C4-2B (cell line): ENCODE measurements at regions not wholly inside any gene's neighbourhood (a gene's known extent, or its start where the extent isn't known, plus 50 kb on each side); places are given as distances from the start of the nearest gene placed in this dataset.
"Not testable (repeated sequence)": the region's sequence is repeated elsewhere in the genome, so short reads cannot be mapped to it uniquely, and the experiment has no call there.

Source experiments
- CTCF ChIP-seq: fragments of 450-650 bp; conservative IDR thresholded peaks from 2 replicates; pipeline ENCODE4 v1.5.1; 2017; ENCODE audit warnings: mild to moderate bottlenecking
- ZFX ChIP-seq: fragments of 450-650 bp; IDR thresholded peaks from 2 replicates; pipeline ENCODE4 v1.6.1; 2017

- TF ChIP-seq CTCF, ZFX: not testable (repeated sequence)
Observed at GRCh38 chr17:15856745-15857144, 88.2 kb upstream of the ADORA2B start.
